ENCODE measurements at regions not wholly inside any gene's neighbourhood (a gene's known extent, or its start where the extent isn't known, plus 50 kb on each side); places are given as distances from the start of the nearest gene placed in this dataset.

DNA sequence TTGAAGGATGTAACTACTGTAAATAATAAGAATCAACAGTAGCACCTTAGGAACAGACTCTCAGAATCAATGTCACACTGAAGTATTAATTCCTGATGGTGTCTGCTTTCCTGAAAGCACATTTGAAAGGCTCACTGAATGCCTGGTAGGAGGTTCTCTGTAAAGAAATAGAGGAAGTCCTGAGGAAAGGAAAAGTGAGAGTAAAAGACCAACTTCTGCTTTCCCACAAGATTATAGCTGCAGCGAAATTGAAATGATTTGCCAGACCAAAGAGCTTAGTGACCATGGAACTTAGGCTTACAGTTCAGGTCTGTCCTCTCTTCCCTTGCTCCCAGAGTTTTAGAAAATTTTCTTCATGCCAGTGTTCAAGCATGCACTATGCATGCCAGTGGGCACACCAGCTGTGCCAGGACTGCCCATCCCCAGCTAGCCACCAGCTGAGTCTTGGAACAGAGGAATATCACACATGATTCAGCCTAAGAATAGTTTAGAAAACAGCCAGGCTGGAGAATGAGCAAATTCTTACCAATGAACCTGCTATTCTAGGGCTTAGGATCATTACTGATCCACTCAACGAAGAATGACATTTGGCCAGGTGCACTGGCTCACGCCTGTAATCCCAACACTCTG lies 123.2 kb downstream of the HERPUD2 start:
- H3K9ac ChIP-seq (ENCODE audit: low read length) = no peak overlapping the region
- H3K36me3 ChIP-seq (ENCODE audit: insufficient read depth, low read length) = no peaks in the 10 kb centered on the region
- H2AFZ ChIP-seq (ENCODE audit: low read depth, low read length) = no peak overlapping the region
- no peaks in the 10 kb centered on the region for H4K20me1 ChIP-seq (ENCODE audit: insufficient read depth)
- H3F3A ChIP-seq (ENCODE audit: insufficient read depth, low read length, poor library complexity, severe bottlenecking) = no peaks in the 10 kb centered on the region
- H3K79me2 ChIP-seq (replicated peaks; ENCODE audit: insufficient read depth, low read length) = no peaks in the 10 kb centered on the region
- no peaks in the 10 kb centered on the region for H3K27me3 ChIP-seq (ENCODE audit: insufficient read depth, low read depth, low read length)
- no peak for TF ChIP-seq SMC3 (conservative IDR thresholded peaks at IDR 0.05; ENCODE audit: poor library complexity)
- no peak overlapping the region for H3K4me2 ChIP-seq (ENCODE audit: low read length)
- H3K4me3 ChIP-seq (ENCODE audit: low read length) = no peak overlapping the region
- no peaks in the 10 kb centered on the region for H3K9me3 ChIP-seq (ENCODE audit: low read length)
- no peak overlapping the region for H3K27ac ChIP-seq (ENCODE audit: low read length)
- no peaks in the 10 kb centered on the region for H3K9me2 ChIP-seq (ENCODE audit: insufficient read depth, low read length)

GRCh38 chr7:35570937-35571336 lies 124.0 kb downstream of the HERPUD2 start:
- TF ChIP-seq EZH2 (IDR thresholded peaks at IDR 0.05; ENCODE audit: borderline replicate concordance, insufficient read depth, low read length, poor library complexity, severe bottlenecking) (no peak), TAF1 (IDR thresholded peaks at IDR 0.05; ENCODE audit: low read depth) (no peak), MXI1 (conservative IDR thresholded peaks at IDR 0.05; ENCODE audit: poor library complexity, severe bottlenecking) (no peak), SMC3 (conservative IDR thresholded peaks at IDR 0.05; ENCODE audit: poor library complexity) (no peak), POLR2AphosphoS5 (IDR thresholded peaks at IDR 0.05) (no peak), EP300 (conservative IDR thresholded peaks at IDR 0.05; ENCODE audit: poor library complexity, severe bottlenecking) (no peak), RAD21 (conservative IDR thresholded peaks at IDR 0.05) (no peak), CTCF (IDR thresholded peaks at IDR 0.05; ENCODE audit: poor library complexity, severe bottlenecking) (no peak)
- TF ChIP-seq, protein P1, sequence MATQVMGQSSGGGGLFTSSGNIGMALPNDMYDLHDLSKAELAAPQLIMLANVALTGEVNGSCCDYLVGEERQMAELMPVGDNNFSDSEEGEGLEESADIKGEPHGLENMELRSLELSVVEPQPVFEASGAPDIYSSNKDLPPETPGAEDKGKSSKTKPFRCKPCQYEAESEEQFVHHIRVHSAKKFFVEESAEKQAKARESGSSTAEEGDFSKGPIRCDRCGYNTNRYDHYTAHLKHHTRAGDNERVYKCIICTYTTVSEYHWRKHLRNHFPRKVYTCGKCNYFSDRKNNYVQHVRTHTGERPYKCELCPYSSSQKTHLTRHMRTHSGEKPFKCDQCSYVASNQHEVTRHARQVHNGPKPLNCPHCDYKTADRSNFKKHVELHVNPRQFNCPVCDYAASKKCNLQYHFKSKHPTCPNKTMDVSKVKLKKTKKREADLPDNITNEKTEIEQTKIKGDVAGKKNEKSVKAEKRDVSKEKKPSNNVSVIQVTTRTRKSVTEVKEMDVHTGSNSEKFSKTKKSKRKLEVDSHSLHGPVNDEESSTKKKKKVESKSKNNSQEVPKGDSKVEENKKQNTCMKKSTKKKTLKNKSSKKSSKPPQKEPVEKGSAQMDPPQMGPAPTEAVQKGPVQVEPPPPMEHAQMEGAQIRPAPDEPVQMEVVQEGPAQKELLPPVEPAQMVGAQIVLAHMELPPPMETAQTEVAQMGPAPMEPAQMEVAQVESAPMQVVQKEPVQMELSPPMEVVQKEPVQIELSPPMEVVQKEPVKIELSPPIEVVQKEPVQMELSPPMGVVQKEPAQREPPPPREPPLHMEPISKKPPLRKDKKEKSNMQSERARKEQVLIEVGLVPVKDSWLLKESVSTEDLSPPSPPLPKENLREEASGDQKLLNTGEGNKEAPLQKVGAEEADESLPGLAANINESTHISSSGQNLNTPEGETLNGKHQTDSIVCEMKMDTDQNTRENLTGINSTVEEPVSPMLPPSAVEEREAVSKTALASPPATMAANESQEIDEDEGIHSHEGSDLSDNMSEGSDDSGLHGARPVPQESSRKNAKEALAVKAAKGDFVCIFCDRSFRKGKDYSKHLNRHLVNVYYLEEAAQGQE (IDR thresholded peaks at IDR 0.05; ENCODE audit: borderline replicate concordance) = no peak
- Histone ChIP-seq H3K27me3 (ENCODE audit: insufficient read depth, low read depth, low read length) (no peaks in the 10 kb centered on the region), H3K9me3 (ENCODE audit: low read length) (no peaks in the 10 kb centered on the region), H3K9me2 (ENCODE audit: insufficient read depth, low read length) (no peaks in the 10 kb centered on the region), H3F3A (ENCODE audit: insufficient read depth, low read length, poor library complexity, severe bottlenecking) (no peaks in the 10 kb centered on the region), H3K4me3 (ENCODE audit: low read length) (no peak overlapping the region), H3K27ac (ENCODE audit: low read length) (no peak overlapping the region), H3K9ac (ENCODE audit: low read length) (no peak overlapping the region), H4K20me1 (ENCODE audit: insufficient read depth) (no peaks in the 10 kb centered on the region), H3K4me2 (ENCODE audit: low read length) (no peak overlapping the region), H2AFZ (ENCODE audit: low read depth, low read length) (no peak overlapping the region), H3K36me3 (ENCODE audit: insufficient read depth, low read length) (no peaks in the 10 kb centered on the region), H3K79me2 (replicated peaks; ENCODE audit: insufficient read depth, low read length) (no peaks in the 10 kb centered on the region)
